ENCODE measurements at regions not wholly inside any gene's neighbourhood (a gene's known extent, or its start where the extent isn't known, plus 50 kb on each side); places are given as distances from the start of the nearest gene placed in this dataset.

DNA sequence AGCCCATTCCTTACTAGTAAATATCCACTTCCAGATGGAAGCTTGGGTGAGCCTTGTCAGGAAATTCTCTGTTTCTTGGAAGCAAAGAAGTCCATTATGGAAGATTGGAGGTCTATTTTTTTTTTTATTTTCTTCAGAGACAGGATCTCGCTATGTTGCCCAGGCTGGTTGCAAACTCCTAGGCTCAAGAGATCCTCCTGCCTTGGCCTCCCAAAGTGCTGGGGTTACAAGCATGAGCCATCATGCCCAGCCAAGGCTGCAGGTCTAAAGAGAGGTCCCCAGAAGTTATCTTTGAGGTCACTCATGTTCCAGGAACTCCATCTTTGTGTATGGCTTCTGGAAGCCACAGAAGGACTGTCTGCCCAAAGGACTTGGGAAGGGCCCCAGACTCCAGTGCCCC, 255.3 kb downstream of the LY86 start:
- no peak for DNase-seq

DNA sequence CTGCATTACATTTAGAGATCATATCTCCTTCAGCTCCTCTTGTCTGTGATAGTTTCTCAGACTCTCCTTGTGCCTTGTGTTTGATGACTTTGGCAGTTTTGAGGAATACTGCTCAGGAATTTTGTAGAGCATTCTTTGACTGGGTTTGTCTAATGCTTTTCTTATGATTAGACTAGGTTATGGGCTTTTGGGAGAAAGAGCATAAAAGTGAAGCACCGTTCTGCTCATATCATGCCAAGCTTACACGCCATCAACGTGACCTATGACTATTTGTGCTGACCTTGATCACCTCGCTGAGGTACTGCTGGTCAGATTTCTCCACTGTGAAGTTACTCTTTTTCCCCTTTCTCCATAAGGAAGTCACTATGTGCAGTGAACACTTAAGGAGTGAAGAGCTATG, 256.0 kb downstream of the LY86 start:
- no peak for DNase-seq

DNA sequence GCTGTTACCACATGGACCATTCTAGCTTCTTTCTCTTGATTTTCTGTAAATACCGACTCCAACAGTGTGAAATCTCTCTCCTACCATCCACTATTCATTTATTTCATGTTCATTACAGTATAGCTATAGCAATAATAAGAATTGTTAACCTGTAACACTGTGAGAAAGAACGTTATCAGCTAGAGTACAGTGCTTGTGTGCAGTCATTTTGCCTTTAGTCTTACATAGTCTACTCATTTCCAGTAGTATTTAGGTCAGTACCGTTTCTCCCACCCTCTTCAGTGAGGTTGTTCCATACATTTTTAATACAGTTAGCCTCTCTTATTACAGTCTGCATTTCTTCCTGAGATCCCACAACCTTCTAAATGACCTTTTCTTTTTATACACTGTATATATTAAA, 257.1 kb downstream of the LY86 start:
- no peak for DNase-seq

DNA sequence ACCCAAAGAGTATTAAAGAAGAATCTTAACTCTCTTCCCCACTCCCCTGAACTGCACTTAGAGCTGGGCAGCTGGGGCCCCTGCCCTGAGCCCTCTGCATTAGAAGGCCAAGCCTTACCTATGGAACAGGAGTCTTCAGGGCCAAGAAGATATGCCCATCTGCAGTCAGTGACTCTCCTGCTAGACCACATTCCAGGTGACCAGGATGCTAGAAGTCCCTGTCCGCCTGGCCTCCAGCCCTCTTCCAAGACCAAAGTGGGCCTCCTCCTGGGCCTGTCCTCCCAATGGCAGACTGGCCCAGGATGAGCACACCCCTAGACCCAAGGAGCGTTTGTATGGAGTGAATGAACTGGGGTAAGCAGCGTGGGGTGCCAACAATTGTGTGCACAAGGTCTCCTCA, 259.1 kb downstream of the LY86 start:
- DNase-seq, result no peak

DNA sequence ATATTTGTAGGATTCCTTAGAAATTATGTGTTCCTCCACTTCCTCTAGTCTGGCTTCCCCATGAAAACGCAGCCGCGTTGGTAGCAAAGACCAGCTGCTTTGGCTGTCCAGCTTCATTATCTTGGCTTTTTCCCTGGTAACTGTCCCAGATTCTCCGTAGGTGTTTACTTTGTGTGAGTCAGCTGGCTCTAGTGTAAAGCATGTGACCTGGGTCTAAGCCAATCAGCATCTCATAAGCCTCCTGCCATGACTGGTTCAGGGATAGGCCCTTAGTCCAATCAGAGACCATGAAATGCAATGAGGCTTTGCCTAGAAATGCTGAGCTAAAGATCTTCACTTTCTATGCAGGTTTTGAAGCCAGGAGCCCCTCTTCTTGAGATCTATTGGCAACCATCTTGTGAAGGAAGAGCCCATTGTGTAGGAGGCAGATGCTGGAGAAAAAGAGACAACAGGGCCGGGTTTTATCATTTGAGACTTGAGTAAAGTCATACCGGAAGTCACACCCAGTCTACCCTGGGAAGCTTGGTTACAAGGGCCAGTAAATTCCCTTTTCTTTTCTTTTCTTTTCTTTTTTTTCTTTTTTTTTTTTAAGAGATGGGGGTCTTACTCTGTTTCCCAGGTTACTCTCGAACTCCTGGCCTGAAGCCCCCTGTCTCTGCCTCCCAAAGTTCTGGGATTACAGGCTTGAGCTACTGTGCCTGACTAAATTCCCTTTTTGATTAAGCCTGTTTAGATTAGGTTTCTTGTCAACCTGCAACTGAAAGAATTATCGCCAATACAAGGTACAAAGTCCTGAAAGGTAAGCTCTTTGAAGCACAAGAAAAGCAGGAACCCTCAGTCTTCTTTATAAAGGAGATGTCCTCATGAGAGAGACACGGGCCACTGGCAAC, 256.5 kb upstream of the RREB1 start:
- DNase-seq, result no peak

DNA sequence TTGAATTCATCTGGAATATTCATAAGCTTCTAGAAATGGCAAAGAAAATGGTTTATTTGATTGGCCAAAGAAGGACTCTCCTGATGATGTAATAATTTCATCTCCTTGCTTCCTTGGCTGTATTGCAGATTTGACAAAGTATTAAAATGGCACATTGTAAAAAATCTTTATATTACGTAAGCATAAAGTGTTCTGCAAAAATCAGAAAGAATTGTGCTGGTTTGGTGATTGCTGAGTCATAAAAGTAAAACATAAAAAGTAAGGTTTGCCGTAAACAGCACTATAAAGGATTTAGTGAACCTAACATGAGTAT, 255.9 kb upstream of the RREB1 start:
- no peak for DNase-seq

DNA sequence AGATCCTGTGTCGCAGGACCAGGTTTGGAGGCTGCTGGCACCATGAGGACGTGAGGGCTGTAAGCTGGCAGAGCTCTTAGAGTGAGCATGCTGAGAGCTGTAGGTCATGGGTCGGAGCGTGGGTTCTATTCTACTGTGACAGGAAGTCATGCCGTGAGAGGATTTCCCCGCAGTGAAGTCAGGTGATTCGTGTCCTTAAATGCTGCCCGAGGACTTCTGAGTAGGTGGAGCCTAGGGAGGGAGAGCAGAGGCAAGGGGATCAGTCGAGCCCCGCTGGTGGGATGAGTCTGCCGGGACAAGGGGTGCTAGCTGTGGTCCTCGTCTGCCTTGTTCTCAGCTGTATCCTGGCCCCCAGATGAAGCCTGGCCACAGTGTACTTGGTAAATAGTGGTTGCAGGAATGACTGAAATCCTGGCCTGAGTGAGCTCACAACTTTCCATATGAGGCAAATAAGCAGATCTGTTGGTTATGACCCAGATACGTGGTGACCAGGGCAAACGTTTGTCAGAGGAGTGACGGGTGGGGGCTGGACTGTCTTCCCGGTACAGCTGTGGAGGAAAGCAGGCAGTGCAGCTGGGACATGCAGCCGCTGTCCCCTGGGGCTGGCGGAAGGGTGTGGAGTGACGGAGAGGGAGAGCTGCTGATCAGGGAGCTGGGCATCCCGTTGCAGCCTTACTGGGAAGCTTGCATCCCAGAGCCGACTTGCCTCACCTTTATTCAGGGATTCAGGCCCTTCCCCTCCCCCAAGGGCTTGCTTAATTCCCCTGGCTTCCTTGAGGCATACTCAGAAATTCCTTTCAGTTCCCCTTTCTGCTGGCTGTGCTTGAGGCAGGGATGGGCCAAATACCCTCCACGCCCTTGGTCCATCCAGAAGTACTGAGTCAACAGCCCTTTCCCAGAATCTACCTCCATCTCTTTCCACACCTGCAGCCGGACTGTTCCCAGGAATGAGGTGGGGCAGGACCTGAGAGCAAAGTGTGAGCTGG, 250.9 kb upstream of the RREB1 start:
- DNase-seq, result peak; percentile 14 to 33

DNA sequence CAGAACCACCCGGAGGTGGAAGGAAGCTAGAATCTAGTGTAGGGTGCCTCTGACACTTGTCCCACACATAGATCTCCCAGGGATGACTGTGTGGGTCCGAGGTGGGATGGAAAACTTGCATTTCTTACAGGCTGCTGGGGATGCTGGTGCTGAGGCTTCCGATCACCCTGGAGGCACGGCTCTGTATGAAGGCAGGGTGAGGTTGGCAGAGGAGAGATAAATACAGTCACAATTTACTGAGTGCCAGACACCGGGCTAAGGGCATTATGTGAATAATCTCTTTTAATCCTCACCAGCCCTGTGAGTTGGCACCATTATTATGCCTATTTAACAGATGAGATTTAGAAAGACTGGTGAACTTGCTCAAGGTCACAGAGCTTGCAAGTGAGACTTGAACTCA, 250.2 kb upstream of the RREB1 start:
- DNase-seq, result no peak

DNA sequence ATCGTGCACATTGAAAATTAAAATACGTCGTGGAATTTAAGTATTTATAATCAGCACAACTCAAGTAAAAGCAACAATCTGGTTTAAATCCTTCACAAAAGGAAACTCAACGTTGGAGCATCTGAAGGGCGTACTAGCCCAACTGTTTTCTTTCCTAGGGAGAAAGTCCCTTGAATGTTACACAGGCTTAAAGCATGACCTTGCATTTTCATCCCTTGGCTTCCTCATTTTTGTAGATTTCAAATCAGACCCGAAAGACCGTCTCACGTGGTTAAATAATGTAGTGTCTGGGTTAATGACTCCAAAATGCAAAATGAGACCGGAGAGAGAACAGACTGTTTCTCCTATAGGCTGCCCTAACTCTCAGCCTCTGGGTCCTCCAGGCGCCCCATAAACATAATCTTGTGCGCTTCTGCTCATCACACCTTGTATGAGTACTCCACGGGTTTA, 249.2 kb upstream of the RREB1 start:
- no peak for DNase-seq

DNA sequence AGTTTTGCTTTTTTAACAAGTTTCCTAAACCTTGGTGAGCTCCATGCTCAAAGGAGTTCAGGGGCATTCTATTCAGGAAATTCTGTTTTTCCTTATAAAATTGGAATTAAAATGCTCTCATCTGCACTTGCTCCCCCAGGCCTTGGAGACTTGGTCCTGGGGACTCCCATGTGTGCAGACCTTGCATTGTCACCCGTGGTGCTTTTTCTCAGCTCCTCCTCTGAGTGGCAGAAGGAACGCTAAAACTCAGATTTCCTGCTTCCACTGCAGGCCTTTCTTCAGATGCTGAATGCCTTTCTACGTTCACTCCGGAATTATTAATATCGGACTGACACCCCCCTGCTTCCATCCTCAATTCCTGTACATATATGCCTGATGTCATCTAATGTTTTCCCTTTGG, 248.7 kb upstream of the RREB1 start:
- no peak for DNase-seq

DNA sequence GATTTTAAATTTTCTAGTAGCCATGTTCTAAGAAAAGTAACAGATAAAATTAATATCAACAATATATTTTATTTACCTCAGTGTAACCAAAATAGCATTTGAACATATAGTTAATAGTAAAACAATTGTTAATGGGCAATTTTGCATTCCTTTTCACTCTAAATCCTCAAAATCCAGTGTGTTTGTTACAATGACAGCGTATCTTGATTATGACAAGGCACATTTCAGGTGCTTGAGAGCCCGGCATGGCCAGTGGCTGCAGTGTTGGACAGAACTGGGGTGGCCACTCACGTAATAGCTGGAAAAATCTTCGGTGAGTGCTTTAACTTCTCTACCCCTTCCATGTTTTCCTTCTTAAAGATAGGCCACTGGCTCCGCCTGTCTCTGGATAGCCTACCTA, 248.0 kb upstream of the RREB1 start:
- no peak for DNase-seq

DNA sequence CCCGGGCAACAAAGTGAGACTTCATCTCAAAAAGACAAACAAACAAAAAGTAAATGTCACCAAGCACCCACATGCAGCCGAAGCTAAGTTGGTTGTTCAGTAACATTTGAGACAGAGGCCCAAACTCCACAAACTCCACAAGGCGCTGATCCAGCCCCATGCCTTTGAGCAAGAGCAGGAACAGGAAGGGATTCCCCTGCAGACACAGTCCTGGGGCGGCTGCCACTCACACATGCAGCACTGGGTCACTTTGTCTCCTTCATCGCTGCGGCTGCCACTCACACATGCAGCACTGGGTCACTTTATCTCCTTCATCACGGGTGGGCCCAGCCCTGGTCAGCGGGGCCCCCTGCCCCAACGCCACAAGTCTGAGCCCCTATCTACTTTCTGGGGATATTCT, 246.9 kb upstream of the RREB1 start:
- no peak for DNase-seq

DNA sequence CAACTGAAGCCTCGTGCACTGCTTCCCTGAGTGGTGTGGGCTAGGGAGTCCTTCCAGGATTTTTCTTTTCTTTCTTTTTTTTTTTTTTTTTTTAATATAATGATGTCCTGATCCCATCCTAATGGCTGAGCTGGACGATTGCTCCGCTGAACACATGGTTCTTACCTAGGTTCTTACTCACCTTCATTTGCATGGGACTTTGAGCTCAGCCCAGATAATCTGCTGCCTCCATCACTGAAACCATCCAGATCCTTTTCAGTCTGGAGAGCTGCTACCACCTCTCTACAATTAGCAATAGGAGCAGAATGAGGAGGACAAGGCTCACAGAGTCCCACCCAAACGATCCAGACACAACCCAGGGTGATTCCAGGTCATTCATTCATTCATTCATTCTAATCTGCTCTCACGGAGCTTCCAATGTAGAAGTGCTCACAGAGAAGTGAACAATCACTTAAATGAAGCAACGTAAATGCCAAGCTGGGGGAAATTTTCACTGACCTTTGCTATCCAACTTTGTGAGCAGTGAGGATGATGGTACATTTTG, 246.3 kb upstream of the RREB1 start:
- no peak for DNase-seq

DNA sequence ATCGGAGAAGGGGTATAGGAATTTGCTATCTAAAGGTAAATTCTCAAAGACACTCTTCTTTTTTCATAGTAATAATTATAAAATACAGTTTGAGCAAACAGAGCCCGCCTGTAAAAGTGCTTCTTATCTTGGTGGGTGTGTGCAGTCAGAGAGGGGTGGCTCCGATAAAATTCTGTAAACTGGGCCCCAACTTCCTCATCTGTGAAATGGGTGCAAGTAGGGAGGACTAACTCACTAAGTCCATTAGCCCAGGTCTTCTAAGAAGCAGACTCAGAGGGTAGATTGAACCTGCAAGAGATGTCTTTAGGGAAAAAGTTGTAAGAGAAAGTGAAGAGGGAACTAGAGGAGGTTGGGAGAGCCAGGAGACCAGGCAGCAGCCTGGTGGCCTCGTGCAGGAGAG, 245.8 kb upstream of the RREB1 start:
- DNase-seq, result no peak

DNA sequence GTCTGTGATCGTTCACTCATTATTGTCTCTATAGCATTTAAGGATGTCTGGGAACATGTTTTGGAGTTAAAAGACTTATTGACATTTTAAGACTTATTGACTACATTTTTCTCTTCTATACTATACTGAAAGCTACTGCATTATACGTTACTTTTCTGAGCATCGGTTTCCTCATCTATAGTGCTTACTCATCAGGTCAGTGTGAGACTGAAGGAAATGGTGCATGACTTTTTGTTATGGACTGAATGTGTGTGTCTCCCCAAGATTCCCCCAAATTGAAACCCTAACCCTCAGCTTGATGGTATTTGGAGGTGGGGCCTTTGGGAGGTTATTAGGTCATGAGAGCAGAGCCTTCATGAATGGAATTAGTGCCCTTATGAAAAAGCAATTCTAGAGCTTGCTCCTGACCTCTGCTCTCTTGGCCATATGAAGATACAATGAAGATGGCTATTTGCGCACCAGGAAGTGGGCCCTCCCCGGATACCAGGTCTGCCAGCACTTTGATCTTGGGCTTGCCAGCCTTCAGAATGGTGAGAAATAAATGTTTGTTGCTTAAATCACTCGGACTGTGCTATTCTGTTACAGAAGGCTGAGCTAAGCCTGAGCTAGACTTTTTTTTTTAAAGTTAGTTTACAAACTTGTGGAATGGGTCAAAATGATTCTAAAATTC, 243.7 kb upstream of the RREB1 start:
- DNase-seq, result no peak

DNA sequence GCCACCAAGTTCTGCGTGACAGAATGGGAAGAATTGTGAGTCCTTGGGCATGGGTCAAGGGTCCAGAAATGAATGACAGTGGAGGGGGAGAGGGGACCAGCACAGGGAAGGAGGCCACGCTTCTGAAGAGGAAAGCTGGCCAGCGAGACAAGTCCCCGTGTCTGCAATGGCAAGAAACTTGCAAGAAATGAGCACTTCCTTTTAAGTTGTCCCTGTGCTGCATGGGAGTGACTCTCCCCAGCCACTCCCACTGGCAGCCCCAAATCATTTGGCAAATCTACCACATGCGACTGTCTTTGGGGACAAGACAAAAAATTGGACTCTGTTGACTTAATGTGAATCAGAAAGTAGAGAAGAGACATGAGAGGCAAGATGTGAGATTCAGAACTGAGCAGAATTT, 242.2 kb upstream of the RREB1 start:
- DNase-seq, result no peak

DNA sequence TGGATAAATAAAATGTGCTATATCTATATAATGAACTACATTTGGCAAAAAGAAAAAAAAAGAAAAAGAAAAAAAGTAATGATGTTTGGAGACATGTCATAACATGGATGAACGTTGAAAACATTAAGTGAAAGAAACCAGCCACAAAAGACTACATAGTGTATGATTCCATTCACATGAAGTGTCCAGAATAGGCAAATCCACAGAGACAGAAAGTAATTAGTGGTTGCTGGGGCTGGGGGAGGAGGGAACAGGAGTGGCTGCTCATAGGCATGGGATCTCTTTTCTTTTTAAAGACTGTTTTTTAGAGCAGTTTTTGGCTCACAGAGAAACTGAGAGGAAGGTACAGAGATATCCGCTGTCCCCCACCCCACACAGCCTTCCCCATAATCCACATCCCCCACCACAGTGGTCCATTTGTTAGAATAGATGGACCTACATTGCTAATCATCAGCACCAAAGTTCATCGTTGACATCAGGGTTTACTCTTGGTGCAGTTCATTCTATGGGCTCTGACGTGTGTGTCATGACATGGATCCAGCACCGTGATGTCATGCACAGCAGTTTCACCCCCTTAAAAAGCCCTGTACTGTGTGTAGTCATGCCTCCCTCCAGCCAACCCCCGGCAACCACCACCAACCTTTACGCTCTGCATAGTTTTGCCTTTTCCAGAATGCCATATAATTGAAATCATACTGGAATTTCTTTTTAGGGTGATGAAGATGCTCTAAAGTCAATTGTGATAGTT, 240.9 kb upstream of the RREB1 start:
- no peak for DNase-seq

DNA sequence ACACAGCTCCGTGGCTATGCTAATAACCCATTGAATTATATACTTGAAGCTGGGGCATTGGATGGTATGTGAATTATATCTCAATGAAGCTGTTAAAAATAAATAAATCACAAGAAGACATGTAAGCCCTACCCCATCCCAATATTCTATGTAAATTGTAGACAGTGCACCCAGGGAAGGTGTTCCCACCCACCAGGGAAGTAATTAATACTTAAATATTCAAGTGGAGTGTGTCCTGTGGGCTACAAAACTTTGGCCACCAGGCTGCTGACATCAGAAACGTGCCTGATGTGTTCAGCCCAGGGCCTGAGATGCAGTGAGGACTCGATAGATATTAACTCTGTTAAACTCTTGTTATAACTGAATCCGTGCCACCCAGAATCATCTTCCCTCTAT, 240.4 kb upstream of the RREB1 start:
- DNase-seq, result no peak

DNA sequence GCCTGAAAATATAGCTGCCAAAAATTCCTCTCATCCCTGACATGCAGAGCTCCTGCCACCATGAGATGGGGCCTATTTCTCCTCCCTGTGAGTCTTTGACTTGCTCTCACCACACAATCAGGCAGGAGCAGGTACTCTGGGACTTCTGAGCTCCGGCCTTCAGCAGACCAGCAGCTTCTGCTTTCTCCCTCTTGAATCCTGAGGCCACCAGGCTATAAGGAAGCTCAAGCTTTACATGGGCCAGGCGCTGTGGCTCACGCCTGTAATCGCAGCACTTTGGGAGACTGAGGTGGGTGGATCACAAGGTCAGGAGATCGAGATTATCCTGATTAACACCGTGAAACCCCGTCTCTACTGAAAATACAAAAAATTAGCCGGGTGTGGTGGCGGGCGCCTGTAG, 238.7 kb upstream of the RREB1 start:
- no peak for DNase-seq

DNA sequence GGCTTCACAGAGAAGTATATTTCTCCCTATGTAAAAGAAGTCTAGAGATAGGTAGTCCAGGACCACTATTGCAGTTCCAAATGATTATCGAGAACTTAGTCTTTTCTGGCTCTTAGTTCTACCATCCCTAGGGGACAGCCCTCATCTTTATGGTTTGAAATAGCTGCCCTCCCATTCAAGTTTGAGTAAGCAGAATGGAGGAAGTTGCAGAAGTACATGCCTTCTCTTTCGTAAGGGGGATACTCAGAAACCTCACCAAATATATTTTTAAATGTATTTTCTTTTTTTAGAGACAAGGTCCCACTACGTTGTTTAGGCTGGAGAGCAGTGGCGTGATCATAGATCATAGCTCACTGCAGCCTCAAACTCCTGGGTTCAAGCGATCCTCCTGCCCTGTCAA, 236.8 kb upstream of the RREB1 start:
- DNase-seq, result no peak

DNA sequence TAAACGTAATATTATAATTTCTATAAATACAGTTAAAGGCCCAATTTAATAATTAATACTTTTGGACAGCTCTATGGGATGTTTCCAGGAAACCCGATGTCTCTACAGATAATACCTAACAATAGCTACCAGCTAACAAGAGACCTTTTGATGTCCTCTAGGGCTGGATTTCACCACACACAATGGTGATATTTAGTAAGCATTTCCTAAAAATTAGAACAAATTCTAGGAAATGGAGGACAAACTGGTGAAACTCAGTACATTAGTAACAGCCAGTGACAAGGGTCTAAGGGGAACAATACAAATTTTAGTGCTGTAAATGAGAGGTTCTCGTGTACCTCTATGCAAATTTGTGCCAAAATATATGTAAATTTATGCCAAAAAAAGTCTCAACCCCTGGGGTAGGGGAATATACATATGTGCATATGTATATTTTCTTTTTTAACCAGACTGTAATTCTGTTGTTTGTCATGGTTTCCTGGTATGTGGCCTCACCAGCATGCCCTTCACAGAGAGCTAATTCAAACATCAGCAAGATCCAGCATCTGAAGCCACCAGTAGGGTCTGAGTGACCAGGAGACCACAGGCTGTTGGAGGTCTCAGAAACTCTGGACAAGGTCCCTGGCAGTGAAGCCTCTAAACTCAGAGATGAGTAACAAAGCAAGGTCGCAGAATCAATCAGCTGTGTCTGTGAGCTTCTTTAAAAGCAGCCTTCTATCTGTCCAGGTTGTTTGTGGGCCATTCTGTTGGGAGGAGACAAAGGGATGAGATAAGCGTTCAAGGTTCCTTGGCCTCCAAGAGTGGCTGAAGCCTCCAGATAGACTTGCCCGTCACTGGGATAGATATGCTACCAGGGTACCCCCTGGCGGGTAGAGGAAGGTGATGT, 235.1 kb upstream of the RREB1 start:
- DNase-seq, result no peak
